Mesenchymal stem cell (in vitro differentiated cells and primary cell): ENCODE measurements at regions not wholly inside any gene's neighbourhood (a gene's known extent, or its start where the extent isn't known, plus 50 kb on each side); places are given as distances from the start of the nearest gene placed in this dataset.

Experiments
- DNase-seq: peaks from one replicate; pipeline ENCODE4 v3.0.0-alpha.2; 2013
- H2AFZ ChIP-seq: one replicate; pipeline ENCODE4 v1.6.1; 2013; ENCODE audit warnings: low read depth, mild to moderate bottlenecking, control low read depth, inconsistent platforms, low read length, moderate library complexity
- H2AK5ac ChIP-seq: 2 replicates; pipeline ENCODE4 v1.6.1; 2013; ENCODE audit warnings: low read length, moderate library complexity, mild to moderate bottlenecking, inconsistent platforms; ENCODE audit not compliant: severe bottlenecking
- H2BK120ac ChIP-seq: one replicate; pipeline ENCODE4 v1.6.1; 2013; ENCODE audit warnings: low read depth, mild to moderate bottlenecking, inconsistent platforms, low read length, moderate library complexity
- H2BK12ac ChIP-seq, 2 experiments: one replicate each; pipeline ENCODE4 v1.6.1; 2013; ENCODE audit warnings: inconsistent platforms in 2 of 2, low read length in 2 of 2, mild to moderate bottlenecking in 2 of 2, moderate library complexity in 2 of 2, control low read depth in 1 of 2
- H2BK15ac ChIP-seq: one replicate; pipeline ENCODE4 v1.6.1; 2013; ENCODE audit warnings: mild to moderate bottlenecking, low read depth, inconsistent platforms; ENCODE audit not compliant: poor library complexity, severe bottlenecking
- H2BK5ac ChIP-seq: 2 replicates; pipeline ENCODE4 v1.6.1; 2013; ENCODE audit warnings: low read depth, mild to moderate bottlenecking, low read length, control low read depth, inconsistent platforms; ENCODE audit not compliant: poor library complexity, severe bottlenecking
- H3K14ac ChIP-seq, 2 experiments: one replicate each; pipeline ENCODE4 v1.6.1; 2013; ENCODE audit warnings: inconsistent platforms in 2 of 2, low read length in 2 of 2, control low read depth in 1 of 2, mild to moderate bottlenecking in 1 of 2, moderate library complexity in 1 of 2
- H3K18ac ChIP-seq, 2 experiments: one replicate each; pipeline ENCODE4 v1.6.1; 2013; ENCODE audit warnings: inconsistent platforms in 2 of 2, low read length in 2 of 2, control low read depth in 1 of 2, low read depth in 1 of 2, mild to moderate bottlenecking in 1 of 2
- H3K23ac ChIP-seq, 2 experiments: one replicate each; pipeline ENCODE4 v1.6.1; 2013; ENCODE audit warnings: inconsistent platforms in 2 of 2, low read length in 2 of 2, mild to moderate bottlenecking in 2 of 2, moderate library complexity in 2 of 2, control low read depth in 1 of 2
- H3K27ac ChIP-seq: 2 replicates; pipeline ENCODE4 v1.5.1; 2013; ENCODE audit warnings: mild to moderate bottlenecking, moderate library complexity, low read length, control low read depth, inconsistent platforms; ENCODE audit not compliant: poor library complexity, severe bottlenecking
- H3K27me3 ChIP-seq, 2 experiments: 2 replicates each; pipeline versions ENCODE4 v1.6.1 to v1.7.0; 2013; ENCODE audit warnings: low read length in 2 of 2, mild to moderate bottlenecking in 2 of 2, moderate library complexity in 2 of 2, control low read depth in 1 of 2, inconsistent platforms in 1 of 2; ENCODE audit not compliant: control insufficient read depth in 1 of 2, insufficient read depth in 1 of 2
- H3K36me3 ChIP-seq, 2 experiments: 2 replicates each; pipeline versions ENCODE4 v1.6.1 to v1.7.0; 2013; ENCODE audit warnings: low read length in 2 of 2, control low read depth in 1 of 2, inconsistent platforms in 1 of 2, low read depth in 1 of 2, mild to moderate bottlenecking in 1 of 2; ENCODE audit not compliant: insufficient read depth in 2 of 2, control insufficient read depth in 1 of 2
- H3K4ac ChIP-seq, 2 experiments: one replicate each; pipeline ENCODE4 v1.6.1; 2013; ENCODE audit warnings: inconsistent platforms in 2 of 2, low read length in 2 of 2, mild to moderate bottlenecking in 2 of 2, moderate library complexity in 2 of 2, control low read depth in 1 of 2, low read depth in 1 of 2
- H3K4me1 ChIP-seq: 2 replicates; pipeline ENCODE4 v1.6.1; 2013; ENCODE audit warnings: low read depth, low read length, control low read depth; ENCODE audit not compliant: control insufficient read depth, insufficient read depth
- H3K4me2 ChIP-seq: 2 replicates; pipeline ENCODE4 v1.6.1; 2013; ENCODE audit warnings: low read length, mild to moderate bottlenecking, inconsistent platforms; ENCODE audit not compliant: poor library complexity, severe bottlenecking
- H3K4me3 ChIP-seq, 2 experiments: 2 replicates each; pipeline versions ENCODE4 v1.5.1 to v1.7.0; 2013; ENCODE audit warnings: low read length in 2 of 2, mild to moderate bottlenecking in 2 of 2, control low read depth in 1 of 2, low read depth in 1 of 2; ENCODE audit not compliant: insufficient read depth in 1 of 2
- H3K79me1 ChIP-seq: replicated peaks from 2 replicates; pipeline ENCODE4 v1.6.1; 2013; ENCODE audit warnings: mild to moderate bottlenecking, control low read depth, low read length, inconsistent platforms; ENCODE audit not compliant: poor library complexity, severe bottlenecking
- H3K9ac ChIP-seq: 2 replicates; pipeline ENCODE4 v1.7.0; 2013; ENCODE audit warnings: mild to moderate bottlenecking, low read length, moderate library complexity
- H3K9me3 ChIP-seq: 2 replicates; pipeline ENCODE4 v1.7.0; 2013; ENCODE audit warnings: mild to moderate bottlenecking, low read length; ENCODE audit not compliant: control insufficient read depth
- H4K8ac ChIP-seq: one replicate; pipeline ENCODE4 v1.6.1; 2013; ENCODE audit warnings: inconsistent platforms, mild to moderate bottlenecking, low read length, moderate library complexity
- H4K91ac ChIP-seq: one replicate; pipeline ENCODE4 v1.6.1; 2013; ENCODE audit warnings: mild to moderate bottlenecking, low read length, inconsistent platforms
- WGBS: methylation state at CpG from one replicate; pipeline ENCODE4 v1.1.7; 2013; ENCODE audit warnings: mixed read lengths; 5-methylcytosine and 5-hydroxymethylcytosine counted together

DNA sequence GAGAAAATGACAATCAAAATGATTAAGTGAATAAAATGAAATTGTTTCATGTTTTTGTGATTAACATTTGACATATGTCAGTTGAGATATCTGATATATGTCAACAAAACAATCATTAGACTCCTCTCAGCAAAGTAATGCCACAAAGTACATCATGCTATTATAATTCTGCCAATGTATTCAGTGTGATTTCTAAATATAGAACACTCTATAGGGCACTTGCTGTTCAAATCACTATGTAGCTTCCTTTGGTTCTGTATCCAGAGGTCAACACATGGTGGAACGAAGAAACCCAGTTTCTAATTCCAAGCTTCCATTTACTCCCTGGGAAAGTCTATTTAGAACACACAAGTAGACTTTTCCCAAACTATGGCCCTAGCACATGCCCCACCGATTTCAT lies 227.5 kb upstream of the FAM83B start:
- Histone ChIP-seq H3K79me1 (no peaks in the 10 kb centered on the region), H3K14ac (no peak overlapping the region), H3K4ac (no peak overlapping the region), H2BK5ac (no peak overlapping the region), H2BK120ac (no peak overlapping the region), H3K4me1 (no peaks in the 10 kb centered on the region), H2AFZ (no peak overlapping the region), H2AK5ac (peak overlapping the region; percentile 77), H4K91ac (no peak overlapping the region), H3K18ac (no peak overlapping the region), H2BK12ac (no peak overlapping the region), H3K4me2 (no peak overlapping the region), H3K27me3 (no peaks in the 10 kb centered on the region), H3K9ac (no peak overlapping the region), H3K27ac (no peak overlapping the region), H2BK15ac (no peak overlapping the region), H3K23ac (no peak overlapping the region), H3K4me3 (no peak overlapping the region), H3K9me3 (peaks cover 19% of the 10 kb centered on the region), H4K8ac (no peak overlapping the region), H3K36me3 (no peaks in the 10 kb centered on the region)
- DNase-seq: no peak
- WGBS: 95% methylated on average over 2 of the region's 2 CpGs

DNA sequence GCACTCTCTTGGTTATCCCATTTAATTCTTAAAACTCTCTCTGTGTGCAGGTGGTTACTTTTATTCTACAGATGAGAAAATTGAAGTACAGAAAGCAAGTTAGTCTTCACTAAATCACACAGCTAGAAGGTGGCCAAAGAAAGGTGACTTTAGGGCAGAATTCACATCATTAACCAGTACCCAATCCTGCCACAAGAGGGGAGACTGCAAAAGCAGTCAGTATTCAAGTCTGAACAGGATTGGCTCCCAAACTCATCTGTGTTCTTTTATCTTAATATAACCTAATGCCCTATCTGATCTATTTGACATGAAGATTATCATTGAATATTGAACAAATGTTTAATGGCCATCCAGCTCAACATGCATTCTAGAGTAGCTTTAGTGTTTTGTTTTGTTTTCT lies 225.3 kb upstream of the FAM83B start:
- no peak overlapping the region for H2BK12ac ChIP-seq
- no peak overlapping the region for H4K91ac ChIP-seq
- no peak overlapping the region for H3K4me3 ChIP-seq
- no peak overlapping the region for H2BK5ac ChIP-seq
- H3K18ac ChIP-seq: no peak overlapping the region
- no peak overlapping the region for H2BK120ac ChIP-seq
- no peaks in the 10 kb centered on the region for H3K36me3 ChIP-seq
- no peak overlapping the region for H3K9ac ChIP-seq
- peak; percentile 7 for DNase-seq
- H3K9me3 ChIP-seq: peaks cover 19% of the 10 kb centered on the region
- H3K79me1 ChIP-seq: no peaks in the 10 kb centered on the region
- H3K23ac ChIP-seq: no peak overlapping the region
- H3K27ac ChIP-seq: no peak overlapping the region
- H2AFZ ChIP-seq: no peak overlapping the region
- no peaks in the 10 kb centered on the region for H3K27me3 ChIP-seq
- no peak overlapping the region for H2BK15ac ChIP-seq
- H3K4me1 ChIP-seq: no peaks in the 10 kb centered on the region
- no peak overlapping the region for H3K14ac ChIP-seq
- no peak overlapping the region for H4K8ac ChIP-seq
- H3K4me2 ChIP-seq: no peak overlapping the region
- H2AK5ac ChIP-seq: no peak overlapping the region
- H3K4ac ChIP-seq: no peak overlapping the region

DNA sequence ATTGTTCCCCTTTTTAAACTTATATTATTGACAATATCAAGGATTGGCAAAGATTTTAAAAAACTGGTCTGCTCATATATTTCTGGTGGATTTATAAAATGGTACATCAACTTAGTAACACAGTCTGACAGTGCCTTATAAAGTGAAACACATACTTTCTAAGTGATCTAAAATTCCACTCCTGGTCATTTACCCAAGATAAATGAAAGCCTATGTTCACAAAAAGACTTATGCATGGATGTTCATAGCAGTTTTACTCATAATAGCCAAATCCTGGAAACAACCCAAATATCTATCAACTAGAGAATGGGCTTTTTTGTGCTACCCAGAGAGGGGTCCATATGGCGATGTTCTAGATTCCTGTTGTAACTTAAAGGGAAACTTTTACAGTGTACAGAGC lies 222.4 kb upstream of the FAM83B start:
- H3K9ac ChIP-seq: no peak overlapping the region
- H3K36me3 ChIP-seq: no peaks in the 10 kb centered on the region
- no peak overlapping the region for H3K4me2 ChIP-seq
- no peaks in the 10 kb centered on the region for H3K27me3 ChIP-seq
- no peaks in the 10 kb centered on the region for H3K4me1 ChIP-seq
- H2AFZ ChIP-seq: no peak overlapping the region
- WGBS: 100% methylated on average over 1 of the region's 1 CpG
- H2BK12ac ChIP-seq: no peak overlapping the region
- no peak overlapping the region for H2BK5ac ChIP-seq
- H2BK15ac ChIP-seq: no peak overlapping the region
- no peak overlapping the region for H2AK5ac ChIP-seq
- no peak overlapping the region for H3K4me3 ChIP-seq
- peaks cover 19% of the 10 kb centered on the region for H3K9me3 ChIP-seq
- H3K4ac ChIP-seq: no peak overlapping the region
- no peak overlapping the region for H2BK120ac ChIP-seq
- no peak for DNase-seq
- H4K91ac ChIP-seq: no peak overlapping the region
- no peak overlapping the region for H3K23ac ChIP-seq
- no peak overlapping the region for H3K14ac ChIP-seq
- H3K18ac ChIP-seq: no peak overlapping the region
- H3K27ac ChIP-seq: no peak overlapping the region
- no peak overlapping the region for H4K8ac ChIP-seq
- H3K79me1 ChIP-seq: no peaks in the 10 kb centered on the region

DNA sequence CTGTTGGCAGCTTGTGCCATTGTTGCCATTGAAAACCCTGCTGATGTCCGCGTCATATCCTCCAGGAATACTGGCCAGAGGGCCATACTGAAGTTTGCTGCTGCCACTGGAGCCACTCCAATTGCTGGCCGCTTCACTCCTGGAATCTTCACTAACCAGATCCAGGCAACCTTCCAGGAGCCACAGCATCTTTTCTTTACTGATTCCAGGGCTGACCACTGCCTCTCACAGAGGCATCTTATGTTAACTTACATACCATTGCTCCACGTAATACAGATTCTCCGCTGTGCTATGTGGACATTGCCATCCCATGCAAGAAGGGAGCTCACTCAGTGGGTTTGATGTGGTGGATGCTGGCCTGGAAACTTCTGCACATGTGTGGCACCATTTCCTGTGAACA lies 221.8 kb upstream of the FAM83B start:
- Histone ChIP-seq H2BK5ac (no peak overlapping the region), H3K36me3 (no peaks in the 10 kb centered on the region), H3K23ac (no peak overlapping the region), H3K9ac (no peak overlapping the region), H2BK120ac (no peak overlapping the region), H2AFZ (no peak overlapping the region), H4K91ac (no peak overlapping the region), H3K18ac (no peak overlapping the region), H2AK5ac (no peak overlapping the region), H3K79me1 (no peaks in the 10 kb centered on the region), H4K8ac (no peak overlapping the region), H3K4me2 (no peak overlapping the region), H2BK15ac (no peak overlapping the region), H2BK12ac (no peak overlapping the region), H3K4me3 (no peak overlapping the region), H3K9me3 (peaks cover 19% of the 10 kb centered on the region), H3K14ac (no peak overlapping the region), H3K4me1 (no peaks in the 10 kb centered on the region), H3K4ac (no peak overlapping the region), H3K27ac (no peak overlapping the region), H3K27me3 (no peaks in the 10 kb centered on the region)
- 98% methylated on average over 5 of the region's 5 CpGs for WGBS
- DNase-seq: no peak
